AG09319 (cell line): ENCODE measurements at regions not wholly inside any gene's neighbourhood (a gene's known extent, or its start where the extent isn't known, plus 50 kb on each side); places are given as distances from the start of the nearest gene placed in this dataset.

ENCODE experiments used
- DNase-seq: peaks from one replicate; pipeline ENCODE4 v3.0.0-alpha.2; 2010; ENCODE audit warnings: low read depth; ENCODE audit errors: extremely low read depth
- TF ChIP-seq, protein P1 (sequence below): IDR thresholded peaks from 2 replicates; pipeline ENCODE4 v1.5.1; 2011; ENCODE audit warnings: low read depth, mild to moderate bottlenecking, inconsistent platforms, low read length, moderate library complexity

GRCh38 chr5:56561455-56561854 lies 253.9 kb upstream of the MAP3K1 start:
- TF ChIP-seq, protein P1, sequence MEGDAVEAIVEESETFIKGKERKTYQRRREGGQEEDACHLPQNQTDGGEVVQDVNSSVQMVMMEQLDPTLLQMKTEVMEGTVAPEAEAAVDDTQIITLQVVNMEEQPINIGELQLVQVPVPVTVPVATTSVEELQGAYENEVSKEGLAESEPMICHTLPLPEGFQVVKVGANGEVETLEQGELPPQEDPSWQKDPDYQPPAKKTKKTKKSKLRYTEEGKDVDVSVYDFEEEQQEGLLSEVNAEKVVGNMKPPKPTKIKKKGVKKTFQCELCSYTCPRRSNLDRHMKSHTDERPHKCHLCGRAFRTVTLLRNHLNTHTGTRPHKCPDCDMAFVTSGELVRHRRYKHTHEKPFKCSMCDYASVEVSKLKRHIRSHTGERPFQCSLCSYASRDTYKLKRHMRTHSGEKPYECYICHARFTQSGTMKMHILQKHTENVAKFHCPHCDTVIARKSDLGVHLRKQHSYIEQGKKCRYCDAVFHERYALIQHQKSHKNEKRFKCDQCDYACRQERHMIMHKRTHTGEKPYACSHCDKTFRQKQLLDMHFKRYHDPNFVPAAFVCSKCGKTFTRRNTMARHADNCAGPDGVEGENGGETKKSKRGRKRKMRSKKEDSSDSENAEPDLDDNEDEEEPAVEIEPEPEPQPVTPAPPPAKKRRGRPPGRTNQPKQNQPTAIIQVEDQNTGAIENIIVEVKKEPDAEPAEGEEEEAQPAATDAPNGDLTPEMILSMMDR = no peak
- no peak for DNase-seq

DNA sequence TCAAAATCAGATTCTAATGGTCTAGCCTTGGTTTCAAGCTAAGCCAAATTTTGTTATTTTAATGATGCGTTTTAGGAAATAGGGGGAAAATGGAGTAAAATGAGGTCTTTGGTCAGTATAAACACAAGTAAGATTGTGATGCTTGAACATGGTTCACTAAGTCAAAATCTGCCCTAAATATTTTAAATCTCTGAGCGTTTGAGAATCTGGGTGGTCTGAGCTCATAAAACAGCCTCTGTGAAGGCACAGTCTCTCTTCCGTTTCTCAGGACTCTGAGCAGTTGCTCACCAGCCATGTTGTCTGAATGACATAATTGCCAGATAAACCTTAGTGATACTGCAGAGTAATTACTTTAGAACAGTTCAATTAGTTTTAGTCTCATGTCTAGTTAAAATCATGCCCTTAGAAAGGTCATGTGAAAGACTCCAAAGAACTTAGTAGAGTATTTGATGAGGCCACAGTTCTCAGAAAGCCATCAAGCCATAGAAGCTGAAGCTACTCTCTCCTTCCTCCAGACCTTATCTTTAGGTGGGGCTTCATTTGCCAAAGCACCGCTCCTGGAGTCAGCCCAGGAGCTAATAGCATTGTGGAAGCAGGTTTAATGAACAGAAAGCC lies 257.1 kb upstream of the MAP3K1 start:
- TF ChIP-seq, protein P1 = no peak
- no peak for DNase-seq

- no peak for DNase-seq
- TF ChIP-seq, protein P1 = no peak
These were observed 258.2 kb upstream of the MAP3K1 start for GRCh38 chr5:56557198-56557597.

DNA sequence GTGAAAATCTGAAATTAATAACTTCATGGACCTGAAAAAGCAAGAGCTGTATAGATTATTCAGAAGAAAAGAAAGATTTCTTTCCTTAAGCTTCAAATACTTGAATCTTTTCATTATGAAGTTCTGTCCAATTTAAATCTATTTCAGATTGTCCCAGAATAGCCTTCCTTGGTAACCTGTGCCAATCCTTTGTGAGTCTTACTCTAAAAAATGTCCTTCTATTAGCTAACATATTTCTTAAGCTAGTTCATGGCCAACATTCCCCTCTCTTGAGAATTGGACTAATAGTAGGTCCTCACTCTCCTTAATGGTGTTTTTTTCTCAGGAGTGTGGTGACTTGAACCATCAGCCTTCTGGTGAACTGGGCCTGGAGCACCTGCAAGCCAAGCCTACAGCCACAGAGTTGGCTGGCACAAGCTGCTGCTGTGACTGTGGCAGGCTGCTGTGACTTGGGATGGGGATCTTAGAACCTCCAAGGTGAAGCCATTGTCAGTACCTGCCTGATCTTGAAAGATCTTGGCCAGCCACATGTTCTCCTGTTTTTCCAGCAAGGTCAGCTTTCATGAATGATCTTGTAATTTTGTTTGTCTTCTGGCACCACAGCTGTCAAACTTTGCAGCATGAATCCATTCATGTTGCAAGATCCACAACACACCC lies 262.6 kb upstream of the MAP3K1 start:
- DNase-seq = no peak
- TF ChIP-seq, protein P1 = no peak

- no peak for DNase-seq
- TF ChIP-seq, protein P1 = no peak
These were observed 265.1 kb upstream of the MAP3K1 start for GRCh38 chr5:56550227-56550626.

DNA sequence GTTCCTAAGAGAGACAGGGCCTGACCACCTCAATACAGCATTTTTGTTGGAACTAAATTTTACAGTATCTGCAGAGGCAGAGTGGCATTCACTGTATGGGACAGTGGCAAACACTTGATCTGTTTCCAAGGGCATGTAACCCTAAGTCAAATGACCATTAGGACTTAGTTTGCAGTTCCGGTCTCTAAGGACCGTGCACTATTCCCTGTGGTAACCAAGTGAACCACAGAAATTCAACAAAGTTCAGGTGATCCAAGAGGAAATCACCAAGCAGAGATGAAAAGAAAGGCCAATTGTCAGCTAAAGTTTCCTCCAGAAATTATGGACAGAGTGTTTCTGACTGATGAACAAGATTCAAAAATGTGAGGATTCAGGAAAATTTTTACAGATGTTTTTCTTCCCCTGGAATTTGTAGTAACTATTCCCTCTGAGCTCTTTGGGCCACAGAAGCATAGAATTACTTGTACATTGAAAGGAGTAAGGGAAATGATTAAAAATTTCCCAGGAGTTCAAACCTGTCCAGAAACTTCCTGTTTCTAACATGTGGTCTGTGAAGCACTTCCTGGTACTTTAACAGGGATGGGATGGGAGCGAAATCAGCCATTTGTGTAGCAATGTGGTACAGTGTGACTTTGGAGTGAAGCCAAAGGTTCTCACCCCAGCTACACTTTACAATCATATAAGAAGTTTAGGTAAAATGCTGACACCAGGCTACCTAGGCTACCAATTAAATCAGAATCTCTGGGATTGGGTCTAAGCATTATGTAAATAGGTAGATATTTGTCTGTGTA lies 266.1 kb upstream of the MAP3K1 start:
- TF ChIP-seq, protein P1 = no peak
- DNase-seq = no peak

GRCh38 chr5:56545016-56545415 lies 270.3 kb upstream of the MAP3K1 start:
- no peak for DNase-seq
- TF ChIP-seq, protein P1 = no peak
